DOHH2 (cell line): ENCODE measurements at regions not wholly inside any gene's neighbourhood (a gene's known extent, or its start where the extent isn't known, plus 50 kb on each side); places are given as distances from the start of the nearest gene placed in this dataset.

ENCODE experiments used
- CTCF ChIP-seq: fragments of 200-600 bp; sonication (generic); IDR thresholded peaks from one replicate; pipeline ENCODE4 v1.5.1; 2014; ENCODE audit warnings: antibody characterized with exemption, mild to moderate bottlenecking, low read depth, low read length; ENCODE audit not compliant: poor library complexity, severe bottlenecking
- EZH2phosphoT487 ChIP-seq: fragments of 200-600 bp; sonication (generic); IDR thresholded peaks from 2 replicates; pipeline ENCODE4 v1.6.1; 2017; ENCODE audit warnings: borderline replicate concordance, mild to moderate bottlenecking, antibody characterized with exemption, low read length, moderate library complexity, mixed read lengths

GRCh38 chr3:34261001-34261385 is 462.6 kb downstream of the PDCD6IP start:
- TF ChIP-seq CTCF (no peak), EZH2phosphoT487 (no peak)
